ENCODE measurements at regions not wholly inside any gene's neighbourhood (a gene's known extent, or its start where the extent isn't known, plus 50 kb on each side); places are given as distances from the start of the nearest gene placed in this dataset.

DNA sequence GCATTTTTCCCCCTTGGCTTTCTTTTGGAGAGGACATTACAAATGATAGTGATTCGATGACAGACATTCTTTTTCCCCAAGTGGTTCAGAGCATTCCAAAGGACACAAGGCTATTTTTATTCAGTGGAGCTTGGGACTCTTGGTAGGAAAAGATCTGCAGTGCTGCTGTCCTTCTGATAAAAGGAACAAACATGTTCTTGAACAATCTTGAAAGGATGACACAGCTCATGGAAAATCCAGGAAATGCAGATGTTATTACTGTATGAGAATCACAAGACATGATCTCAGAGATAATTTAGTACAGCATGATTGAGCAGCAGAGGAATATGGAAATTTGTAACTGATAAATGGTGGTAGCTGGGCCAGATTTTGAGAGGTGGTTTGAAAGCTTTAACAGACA lies 96.2 kb upstream of the RFC3 start:
- TF ChIP-seq ZNF274 (IDR thresholded peaks at IDR 0.05; ENCODE audit: low read depth, low read length), result no peak
- TF ChIP-seq YY1 (IDR thresholded peaks at IDR 0.05; ENCODE audit: insufficient read depth, insufficient read length), result no peak
- TF ChIP-seq SUZ12 (IDR thresholded peaks at IDR 0.05; ENCODE audit: extremely low read depth, insufficient read depth, insufficient read length), result no peak

Data from NT2/D1 (cell line).